Activated CD4-positive, alpha-beta T cell treated with anti-CD3 and anti-CD28 coated beads for 48 hours (primary cell): ENCODE measurements at regions not wholly inside any gene's neighbourhood (a gene's known extent, or its start where the extent isn't known, plus 50 kb on each side); places are given as distances from the start of the nearest gene placed in this dataset.
A peak's percentile ranks its signal among the peaks of the same experiment; 100 is the strongest.

Experiments used
- DNase-seq: peaks from one replicate; pipeline ENCODE4 v3.0.0-alpha.2; 2020

DNA sequence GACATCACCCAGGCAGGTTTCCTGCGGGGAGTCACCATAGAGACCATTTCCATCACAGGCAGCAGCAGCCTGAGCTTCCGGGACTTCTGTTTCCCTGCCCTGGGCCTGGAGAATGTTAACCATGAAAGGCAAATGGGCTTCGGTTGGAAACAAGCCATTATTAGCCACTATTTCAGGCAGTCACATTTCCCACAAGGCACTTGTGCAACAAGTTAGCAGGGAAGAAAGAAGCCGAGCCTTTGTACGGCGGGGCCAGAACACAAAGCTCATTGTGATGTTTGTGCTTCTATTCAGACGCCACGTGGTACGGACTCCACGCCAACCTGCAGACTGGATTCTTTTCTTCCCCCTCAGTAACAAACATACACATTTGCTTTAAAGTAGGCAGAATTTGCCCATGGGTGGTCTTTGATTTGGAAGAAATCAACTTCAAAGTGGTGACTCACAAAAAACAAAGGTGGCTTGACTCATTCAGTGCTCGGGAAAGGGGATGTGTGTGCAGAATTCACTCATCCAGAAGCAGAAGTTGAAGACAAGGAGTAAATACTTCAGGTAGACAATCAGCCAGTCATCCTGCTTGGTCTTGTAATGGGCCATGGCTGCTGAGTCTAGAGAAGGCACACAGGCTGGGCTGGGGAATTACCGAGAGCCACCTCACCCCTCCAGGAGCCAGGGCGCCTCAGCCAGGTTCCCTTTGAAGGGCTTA, 154.2 kb upstream of the PRMT8 start:
- DNase-seq: no peak

- no peak for DNase-seq
Observed at GRCh38 chr12:3337944-3338343, 153.1 kb upstream of the PRMT8 start.

DNA sequence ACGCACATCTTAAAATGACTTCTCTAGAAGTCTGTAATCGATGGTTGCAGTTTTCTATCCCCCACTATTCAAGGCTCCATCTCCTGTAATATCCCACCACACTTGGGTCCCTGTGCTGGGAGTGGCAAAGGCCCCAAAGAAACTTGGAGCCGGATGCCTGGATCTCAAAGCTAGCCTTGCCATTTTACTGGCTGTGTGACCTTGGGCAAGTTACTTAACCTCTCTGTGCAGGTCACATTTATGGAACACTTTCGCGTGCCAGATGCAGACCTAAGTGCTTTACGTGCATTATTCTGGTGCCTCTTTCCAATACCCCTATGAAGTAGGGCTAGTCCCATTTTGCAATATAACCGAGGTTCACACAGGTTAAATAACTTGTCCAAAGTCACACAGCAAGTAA, 151.8 kb upstream of the PRMT8 start:
- no peak for DNase-seq

GRCh38 chr12:3341594-3341993, 149.4 kb upstream of the PRMT8 start:
- DNase-seq: no peak

DNA sequence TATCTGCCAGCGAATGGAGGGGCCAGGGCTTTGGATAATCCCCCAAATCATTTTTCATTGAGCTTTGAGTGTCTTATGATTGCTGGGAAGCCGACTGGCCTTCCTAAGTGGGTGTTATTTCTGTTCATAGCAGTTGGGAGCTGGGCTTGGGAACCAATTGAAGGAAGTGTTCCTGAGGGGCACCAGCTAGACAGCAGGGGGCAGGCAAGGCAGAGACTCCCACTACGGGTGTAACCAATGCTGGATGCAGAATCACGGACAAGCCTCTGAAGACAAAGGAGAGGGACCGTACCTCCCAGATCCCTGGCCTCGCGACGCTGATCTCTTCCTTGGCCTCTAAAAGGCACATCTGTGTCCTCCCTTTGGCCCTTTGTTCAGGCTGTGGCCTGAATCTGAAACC, 149.0 kb upstream of the PRMT8 start:
- DNase-seq: peak; percentile 12

GRCh38 chr12:3348055-3348454, 142.9 kb upstream of the PRMT8 start:
- DNase-seq: no peak

- no peak for DNase-seq
Observed at GRCh38 chr12:3350432-3350831, 140.6 kb upstream of the PRMT8 start.

- no peak for DNase-seq
Observed at GRCh38 chr12:3351731-3352130, 139.3 kb upstream of the PRMT8 start.

GRCh38 chr12:3352230-3352629, 138.8 kb upstream of the PRMT8 start:
- DNase-seq: no peak

- no peak for DNase-seq
Observed at GRCh38 chr12:3353621-3354020, 137.4 kb upstream of the PRMT8 start.

DNA sequence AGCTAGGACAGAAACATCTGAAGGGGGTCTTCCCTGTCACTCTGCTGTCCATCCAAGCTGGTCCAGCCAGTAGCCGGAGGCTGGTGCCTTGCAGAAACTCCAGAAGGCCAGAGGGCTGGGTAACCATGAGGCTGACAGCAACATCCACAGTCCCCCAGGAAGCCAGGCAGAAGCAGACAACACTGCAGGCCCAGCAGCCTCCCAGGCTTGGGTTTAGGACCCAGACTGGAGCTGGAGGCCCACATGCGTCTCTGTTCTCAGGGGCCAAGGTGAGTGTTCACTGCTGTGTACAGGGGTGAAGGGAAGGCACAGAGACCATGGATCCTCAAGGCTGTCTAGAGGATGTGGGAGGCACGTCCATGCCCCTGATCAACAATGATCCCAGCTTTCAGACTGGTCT, 136.4 kb upstream of the PRMT8 start:
- DNase-seq: no peak

DNA sequence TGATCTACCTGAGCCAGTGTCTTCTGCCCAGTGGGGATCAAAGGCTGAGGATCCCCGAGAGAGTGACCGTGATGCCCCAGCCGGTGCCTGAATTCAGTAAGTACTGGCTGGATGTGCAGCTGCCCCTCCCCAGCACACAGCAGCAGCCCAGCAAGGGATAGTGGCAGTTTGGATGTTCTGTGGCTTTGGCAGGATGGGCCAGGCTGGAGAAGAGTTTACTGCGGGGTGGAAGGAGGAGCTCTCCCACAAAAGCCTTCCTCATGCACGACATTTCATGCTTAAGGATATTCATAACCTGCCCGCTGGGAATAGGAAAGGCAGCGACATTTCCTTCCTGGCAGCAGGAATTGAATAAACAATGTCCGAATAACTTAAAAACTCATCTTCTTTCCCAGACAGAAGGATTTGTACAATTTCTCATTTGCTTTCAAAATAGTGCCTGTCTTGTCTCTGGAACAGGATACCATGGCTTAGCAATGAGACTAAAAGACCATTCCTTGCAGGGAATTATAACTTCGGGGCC, 135.6 kb upstream of the PRMT8 start:
- DNase-seq: no peak

GRCh38 chr12:3357950-3358525, 133.0 kb upstream of the PRMT8 start:
- DNase-seq: no peak

DNA sequence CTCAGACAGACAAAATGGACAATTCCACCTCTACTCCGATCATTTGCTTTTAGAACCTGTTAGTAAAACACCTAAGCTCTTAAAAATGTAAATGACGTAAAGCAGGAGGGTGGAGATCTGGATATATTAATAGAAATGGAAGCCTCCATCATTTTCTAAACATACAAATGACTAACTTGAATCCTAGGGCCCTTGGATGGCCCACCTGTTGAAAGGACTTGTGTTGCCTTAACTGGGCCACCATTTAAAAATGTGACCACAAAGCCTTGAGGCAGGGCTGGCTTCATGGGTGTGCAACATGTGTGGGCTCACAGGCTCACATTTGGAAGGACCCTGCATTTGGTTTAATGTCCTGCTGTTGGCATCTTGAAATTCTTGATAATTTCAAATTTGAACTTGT, 131.5 kb upstream of the PRMT8 start:
- DNase-seq: no peak

- no peak for DNase-seq
Observed at GRCh38 chr12:3361146-3361545, 129.9 kb upstream of the PRMT8 start.

- DNase-seq: no peak
Observed at GRCh38 chr12:3362737-3363136, 128.3 kb upstream of the PRMT8 start.

DNA sequence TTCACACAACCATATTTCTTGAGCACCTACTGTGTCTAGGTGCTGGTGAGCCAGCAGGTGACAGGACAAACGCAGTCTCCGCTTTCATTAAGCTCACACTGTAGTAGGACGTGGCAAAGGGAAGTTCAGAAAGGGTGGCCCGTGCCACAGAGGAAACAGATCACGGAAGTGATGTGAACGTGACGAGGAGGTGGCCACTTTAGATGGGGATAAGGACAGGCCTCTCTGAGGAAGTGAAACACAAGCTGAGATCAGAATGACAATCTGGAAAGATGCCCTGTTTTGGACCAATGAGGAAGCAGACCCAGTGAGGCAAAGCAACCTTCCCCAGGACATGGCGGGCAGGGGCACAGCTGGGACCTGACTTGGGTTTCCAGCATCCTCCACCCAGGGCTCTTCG, 127.4 kb upstream of the PRMT8 start:
- DNase-seq: no peak

DNA sequence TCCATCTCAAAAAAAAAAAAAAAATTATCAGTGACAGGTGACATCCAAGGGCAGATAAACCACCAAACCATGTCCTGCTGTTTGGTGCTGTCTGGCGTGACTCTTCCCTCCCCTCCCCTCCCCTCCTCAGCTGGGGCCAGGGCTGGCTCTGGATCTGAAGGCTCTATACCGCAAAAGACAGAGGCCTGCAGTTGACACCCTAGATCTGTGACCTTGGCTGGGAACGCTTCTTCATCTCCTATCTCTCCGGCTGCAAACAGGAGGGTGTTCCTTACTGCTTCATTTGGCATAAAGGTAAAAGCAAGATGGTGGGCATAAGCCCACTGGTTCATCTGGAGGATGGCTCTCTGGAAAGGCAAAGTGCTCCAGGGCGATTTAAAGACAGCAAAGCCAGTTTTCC, 126.8 kb upstream of the PRMT8 start:
- DNase-seq: no peak

- DNase-seq: no peak
Observed at GRCh38 chr12:3364661-3365462, 126.1 kb upstream of the PRMT8 start.

DNA sequence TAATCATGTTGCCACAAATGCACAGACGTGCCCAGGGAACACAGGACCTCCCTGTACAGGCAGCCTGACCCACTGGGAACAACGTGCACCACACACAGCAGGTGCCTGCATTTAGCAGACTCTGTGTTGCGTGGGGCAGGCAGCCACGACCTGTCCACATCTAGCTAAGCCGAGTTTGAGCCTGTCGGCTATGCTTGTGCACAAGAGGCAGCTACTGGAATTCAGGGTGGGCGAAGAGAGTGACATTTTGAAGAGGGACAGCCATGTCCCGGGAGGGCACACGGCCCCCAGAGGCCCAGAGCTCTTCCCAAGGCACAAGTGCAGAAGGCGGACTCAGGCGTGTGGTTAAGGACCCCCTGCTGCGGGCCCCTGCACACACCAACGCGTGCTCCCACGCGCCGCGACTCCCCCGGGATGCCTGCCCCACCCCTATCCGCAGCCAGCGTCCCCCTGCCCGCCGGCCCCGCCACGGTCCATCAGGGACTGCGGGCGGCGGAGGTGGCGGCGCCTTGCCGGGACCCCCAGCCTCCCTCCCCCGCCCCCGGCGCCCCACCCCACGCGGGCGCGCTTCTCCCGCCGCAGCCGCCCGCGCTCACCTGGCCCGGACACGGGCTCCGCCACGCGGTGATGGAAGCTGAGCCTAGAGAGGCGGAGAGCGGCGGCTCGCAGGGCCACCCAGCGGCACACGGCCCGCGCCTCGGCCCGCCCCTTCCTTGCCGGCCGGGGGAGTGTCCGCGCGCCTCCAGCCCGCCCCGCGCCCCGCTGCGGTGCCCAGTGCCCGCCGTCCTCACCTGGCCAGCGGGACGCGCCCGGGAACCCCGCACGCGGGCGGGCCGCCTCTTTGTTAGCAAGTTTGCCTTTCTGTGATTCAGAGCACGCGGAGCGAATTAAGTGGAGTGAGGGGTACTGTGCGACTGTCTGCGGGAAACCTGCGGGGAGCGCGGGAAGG, 125.3 kb upstream of the PRMT8 start:
- no peak for DNase-seq

DNA sequence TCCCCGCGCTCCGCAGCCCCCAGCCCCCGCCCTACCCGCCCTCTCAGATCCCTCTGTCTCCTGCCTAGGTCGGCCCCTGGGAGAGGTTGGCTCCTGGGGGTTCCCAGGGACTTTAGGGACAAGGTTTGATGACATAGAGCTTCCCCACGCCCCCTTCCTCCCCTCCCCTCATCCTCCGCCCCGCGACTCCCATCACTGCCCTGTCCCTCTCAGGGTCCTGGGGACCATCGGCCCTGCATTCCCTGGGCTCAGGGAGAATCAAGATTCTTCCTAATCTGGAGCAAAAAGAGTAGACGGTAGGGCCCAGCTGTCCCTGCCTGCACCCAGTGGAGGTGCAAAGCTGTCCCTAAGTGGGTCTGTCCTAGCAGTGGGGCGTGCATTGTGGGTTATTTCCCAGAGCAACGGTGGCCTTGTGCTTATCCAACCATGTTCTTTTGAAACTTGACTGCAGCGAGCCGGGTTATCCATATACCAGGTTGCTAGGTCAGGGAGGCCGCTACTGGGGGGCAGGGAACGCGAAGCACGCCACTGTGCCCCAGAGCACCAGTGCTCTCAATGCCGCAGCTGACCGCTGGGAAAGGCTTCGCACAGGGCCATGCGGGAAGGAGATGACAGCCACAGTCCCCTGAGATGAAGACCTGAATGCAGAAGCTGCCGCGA, 124.4 kb upstream of the PRMT8 start:
- no peak for DNase-seq

GRCh38 chr12:3367750-3368444, 123.1 kb upstream of the PRMT8 start:
- DNase-seq: no peak
